ENCODE measurements at regions not wholly inside any gene's neighbourhood (a gene's known extent, or its start where the extent isn't known, plus 50 kb on each side); places are given as distances from the start of the nearest gene placed in this dataset.

DNA sequence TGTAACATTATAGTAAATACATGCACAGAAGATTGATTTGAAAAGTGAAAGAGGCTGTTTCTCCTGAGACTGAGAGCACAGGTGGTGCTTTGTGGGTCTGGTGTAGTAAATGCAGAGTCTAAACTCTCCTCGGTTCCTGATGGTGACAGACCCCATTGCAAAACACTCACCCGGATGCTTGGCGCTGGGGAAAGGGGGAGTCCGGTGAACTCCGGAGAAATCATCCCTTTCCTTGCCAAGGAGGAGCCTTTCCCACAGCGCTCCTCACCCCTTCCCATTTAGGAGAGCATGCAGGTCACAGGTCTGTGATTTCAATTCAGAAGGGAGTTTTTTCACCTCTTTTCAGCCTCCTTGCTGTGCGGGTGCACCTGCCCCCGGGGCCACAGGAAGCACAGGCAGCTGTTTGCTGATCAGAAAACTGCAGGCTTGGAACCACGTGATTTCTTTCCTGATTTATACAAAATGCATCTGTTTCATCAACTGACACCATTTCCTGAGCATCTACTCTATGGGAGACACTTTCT lies 75.6 kb upstream of the LYZL2 start:
- TF ChIP-seq, protein P1, sequence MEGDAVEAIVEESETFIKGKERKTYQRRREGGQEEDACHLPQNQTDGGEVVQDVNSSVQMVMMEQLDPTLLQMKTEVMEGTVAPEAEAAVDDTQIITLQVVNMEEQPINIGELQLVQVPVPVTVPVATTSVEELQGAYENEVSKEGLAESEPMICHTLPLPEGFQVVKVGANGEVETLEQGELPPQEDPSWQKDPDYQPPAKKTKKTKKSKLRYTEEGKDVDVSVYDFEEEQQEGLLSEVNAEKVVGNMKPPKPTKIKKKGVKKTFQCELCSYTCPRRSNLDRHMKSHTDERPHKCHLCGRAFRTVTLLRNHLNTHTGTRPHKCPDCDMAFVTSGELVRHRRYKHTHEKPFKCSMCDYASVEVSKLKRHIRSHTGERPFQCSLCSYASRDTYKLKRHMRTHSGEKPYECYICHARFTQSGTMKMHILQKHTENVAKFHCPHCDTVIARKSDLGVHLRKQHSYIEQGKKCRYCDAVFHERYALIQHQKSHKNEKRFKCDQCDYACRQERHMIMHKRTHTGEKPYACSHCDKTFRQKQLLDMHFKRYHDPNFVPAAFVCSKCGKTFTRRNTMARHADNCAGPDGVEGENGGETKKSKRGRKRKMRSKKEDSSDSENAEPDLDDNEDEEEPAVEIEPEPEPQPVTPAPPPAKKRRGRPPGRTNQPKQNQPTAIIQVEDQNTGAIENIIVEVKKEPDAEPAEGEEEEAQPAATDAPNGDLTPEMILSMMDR (IDR thresholded peaks at IDR 0.05): no peak
- TF ChIP-seq ZFX (IDR thresholded peaks at IDR 0.05; ENCODE audit: borderline replicate concordance): no peak
